Right lobe of liver (tissue), 6 donors: ENCODE measurements at regions not wholly inside any gene's neighbourhood (a gene's known extent, or its start where the extent isn't known, plus 50 kb on each side); places are given as distances from the start of the nearest gene placed in this dataset.

Experiments
- ATAC-seq, 4 donors: fragments of 200-7000 bp; cut with Tn5 transposase; one replicate each; pipeline ENCODE4 v1.9.1; 2020; ENCODE audit warnings: mild to moderate bottlenecking in 4 of 4, moderate library complexity in 4 of 4
- DNase-seq, 3 donors: peaks; one replicate each; pipeline ENCODE4 v3.0.0-alpha.2; 2020
- H3K27ac ChIP-seq, 3 donors: fragments of 200-600 bp; one replicate each; pipeline ENCODE4 v1.8.0; 2022
- H3K27me3 ChIP-seq, 2 donors: fragments of 200-600 bp; one replicate each; pipeline ENCODE4 v1.8.0; 2022
- H3K36me3 ChIP-seq, 4 donors: fragments of 200-600 bp; sonication (generic) in 1 of 4; one replicate each; pipeline versions ENCODE4 v1.5.1 to v1.8.0; 2017 to 2022; ENCODE audit warnings: control low read depth in 1 of 4
- H3K4me1 ChIP-seq, 4 donors: fragments of 200-600 bp; sonication (generic) in 1 of 4; one replicate each; pipeline versions ENCODE4 v1.5.1 to v1.8.0; 2017 to 2022; ENCODE audit warnings: control low read depth in 1 of 4
- H3K4me3 ChIP-seq, 3 donors: fragments of 200-600 bp; one replicate each; pipeline ENCODE4 v1.8.0; 2022
- H3K9me3 ChIP-seq, 4 donors: fragments of 200-600 bp; sonication (generic) in 1 of 4; one replicate each; pipeline versions ENCODE4 v1.5.1 to v1.8.0; 2017 to 2022; ENCODE audit warnings: control low read depth in 1 of 4
- CTCF ChIP-seq, 4 donors: fragments of 200-600 bp in 3 of 4; fragments of 450-650 bp in 1 of 4; IDR thresholded peaks; one replicate each; pipeline versions ENCODE4 v1.5.1 to v1.8.0; 2016 to 2022; ENCODE audit warnings: antibody characterized with exemption in 4 of 4, mild to moderate bottlenecking in 2 of 4
- POLR2A ChIP-seq: fragments of 450-650 bp; IDR thresholded peaks from one replicate; pipeline ENCODE4 v1.6.1; 2017; ENCODE audit warnings: antibody characterized with exemption, mild to moderate bottlenecking
- WGBS: methylation state at CpG from one replicate; pipeline ENCODE4 v1.1.6; 2018; ENCODE audit warnings: low coverage, low lambda C conversion rate; ENCODE audit not compliant: insufficient coverage; ENCODE audit errors: missing lambda C conversion rate; 5-methylcytosine and 5-hydroxymethylcytosine counted together
- intact Hi-C, 2 donors: fragments of 100-400 bp; cut with DNase I; formaldehyde crosslinking; loops; one replicate each; pipeline versions ENCODE4 v1.11.2 to v1.14.1; 2022
- donor health status: DM: no; HTN: yes; CAD: no.
- donor health status: DM: no; HTN: no; CAD: no.
- donor health status: DM: no; HTN: no; CAD: no.
- donor health status: DM: no; HTN: yes; CAD: no.
- donor health status: DM: no; HTN: yes; CAD: no.

DNA sequence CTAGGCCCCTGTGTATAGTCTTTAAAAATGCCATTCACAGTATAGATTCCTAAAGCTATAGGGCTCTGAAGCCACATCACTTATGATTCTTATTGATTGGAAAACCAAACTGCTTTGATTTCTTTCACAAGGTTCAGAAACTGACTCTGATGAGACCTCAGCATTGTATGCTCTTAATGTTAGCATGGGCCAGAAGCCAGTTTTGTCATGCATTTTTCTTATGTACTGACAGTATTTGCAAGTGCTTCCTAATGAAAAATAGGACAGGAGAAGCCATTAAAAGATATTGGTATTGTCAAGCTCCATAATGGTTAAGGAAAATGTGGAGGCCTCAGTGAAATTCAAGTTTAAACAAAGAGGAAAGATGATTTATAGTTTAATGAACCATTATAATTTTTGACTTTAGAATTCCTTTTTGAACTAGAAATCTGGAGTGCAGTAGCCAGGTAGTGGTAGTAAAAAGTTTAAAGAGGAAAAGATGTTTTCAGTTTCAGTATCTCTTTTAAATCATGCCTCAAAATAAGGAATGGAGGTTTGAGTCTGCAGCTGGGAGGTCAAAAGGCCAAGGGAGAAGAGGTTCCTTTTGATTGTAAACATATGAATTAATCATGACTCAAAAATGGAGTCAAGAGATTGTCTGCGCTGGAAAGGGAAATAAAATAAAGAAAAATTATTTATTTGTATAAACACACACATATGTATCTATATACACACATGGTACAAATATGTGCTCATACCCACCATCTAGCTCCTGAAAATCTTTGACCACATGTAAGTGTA is 388.1 kb upstream of the PRICKLE1 start:
- H3K27ac ChIP-seq, result no peak overlapping the region
- no peaks in the 10 kb centered on the region for H3K27me3 ChIP-seq
- no peaks in the 10 kb centered on the region for H3K9me3 ChIP-seq
- no peak overlapping the region for H3K4me3 ChIP-seq
- no peaks in the 10 kb centered on the region for H3K4me1 ChIP-seq
- H3K36me3 ChIP-seq, result no peaks in the 10 kb centered on the region
- ATAC-seq (no peak), DNase-seq (no peak)
- intact Hi-C loops, result no loop called here
- WGBS, result 0% methylated on average over 1 of the region's 1 CpG
- TF ChIP-seq POLR2A (no peak), CTCF (IDR thresholded peaks at IDR 0.05) (no peak)

DNA sequence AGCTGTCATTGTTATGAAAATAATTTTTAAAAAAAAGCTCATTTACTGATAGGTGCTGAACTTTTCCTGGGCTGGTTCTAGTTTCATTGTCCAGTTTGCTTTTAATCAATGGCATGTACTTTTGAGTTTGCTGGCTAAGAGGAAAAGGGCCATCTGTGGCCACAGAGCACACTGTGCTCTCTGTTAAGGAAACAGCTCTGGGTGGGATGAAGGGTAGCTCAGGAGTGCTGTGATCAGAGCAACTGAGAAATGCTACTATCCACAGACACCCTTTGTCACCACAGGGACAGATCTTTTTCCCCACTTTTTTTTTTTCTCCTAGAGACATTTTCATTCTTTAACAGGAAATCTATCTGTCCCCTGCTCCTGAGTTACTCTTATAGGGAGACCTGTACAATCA is 387.1 kb upstream of the PRICKLE1 start:
- Histone ChIP-seq H3K4me1 (no peaks in the 10 kb centered on the region), H3K36me3 (no peaks in the 10 kb centered on the region), H3K27me3 (no peaks in the 10 kb centered on the region), H3K4me3 (no peak overlapping the region), H3K9me3 (no peaks in the 10 kb centered on the region), H3K27ac (peak overlapping the region in 1 of 3 donors; percentile 14)
- ATAC-seq, result peak in 1 of 4 donors; percentile 18
- DNase-seq, result no peak
- intact Hi-C loops, result no loop called here
- TF ChIP-seq POLR2A (no peak), CTCF (IDR thresholded peaks at IDR 0.05) (no peak)

DNA sequence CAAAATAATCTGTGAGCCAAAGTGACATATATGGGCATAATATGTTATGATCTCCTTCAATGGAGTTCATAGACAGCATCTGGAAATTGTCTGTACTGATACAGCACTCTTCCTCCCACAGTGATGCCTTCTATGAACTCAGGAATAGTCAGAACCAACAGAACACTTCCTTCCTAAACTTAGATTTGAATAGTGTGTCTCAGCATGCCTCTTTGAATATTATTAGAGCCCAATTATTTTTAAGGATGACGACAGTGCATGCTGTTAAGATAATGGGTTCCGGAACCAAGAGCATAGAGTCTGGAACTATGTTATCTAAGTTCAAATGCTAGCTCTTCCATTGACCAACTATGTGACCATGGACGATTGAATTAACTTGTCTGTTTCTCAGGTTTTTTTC is 386.6 kb upstream of the PRICKLE1 start:
- H3K4me1 ChIP-seq, result no peaks in the 10 kb centered on the region
- ATAC-seq (peak; percentile 50 to 80 (median 61)), DNase-seq (no peak)
- no peak overlapping the region for H3K4me3 ChIP-seq
- no peaks in the 10 kb centered on the region for H3K27me3 ChIP-seq
- WGBS, result 32% methylated on average over 3 of the region's 3 CpGs
- no peaks in the 10 kb centered on the region for H3K36me3 ChIP-seq
- TF ChIP-seq POLR2A (no peak), CTCF (IDR thresholded peaks at IDR 0.05) (no peak)
- H3K27ac ChIP-seq, result no peak overlapping the region
- no peaks in the 10 kb centered on the region for H3K9me3 ChIP-seq
- intact Hi-C loops, result no loop called here

DNA sequence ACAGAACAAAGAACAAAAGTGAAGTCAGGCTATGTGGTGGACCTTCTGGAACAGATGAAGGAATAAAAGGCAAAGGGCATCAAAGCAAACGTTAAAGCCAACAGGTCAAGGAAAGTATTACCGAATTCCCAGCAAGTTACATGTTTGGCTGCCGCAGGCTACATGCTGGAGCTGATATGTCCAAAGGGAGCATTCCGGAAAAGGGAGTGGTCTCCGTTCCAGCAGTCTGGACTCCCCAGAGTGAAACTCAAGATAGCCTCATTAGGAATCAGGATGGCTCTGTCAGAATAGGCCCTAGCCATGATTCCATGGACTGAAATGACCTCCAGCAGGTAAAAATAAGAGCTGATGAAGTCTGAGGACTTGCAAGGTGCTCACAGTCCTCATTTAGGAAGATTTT is 379.8 kb upstream of the PRICKLE1 start:
- WGBS, result 34% methylated on average over 5 of the region's 5 CpGs
- H3K27ac ChIP-seq, result no peak overlapping the region
- H3K27me3 ChIP-seq, result no peaks in the 10 kb centered on the region
- H3K9me3 ChIP-seq, result no peaks in the 10 kb centered on the region
- no peaks in the 10 kb centered on the region for H3K36me3 ChIP-seq
- no peak overlapping the region for H3K4me3 ChIP-seq
- no peak for DNase-seq
- TF ChIP-seq POLR2A, result no peak
- TF ChIP-seq CTCF (IDR thresholded peaks at IDR 0.05), result no peak
- ATAC-seq, result peak in 2 of 4 donors; percentile 13 to 32
- intact Hi-C loops, result no loop called here
- H3K4me1 ChIP-seq, result no peaks in the 10 kb centered on the region
